Colon (tissue), 2 donors: ENCODE measurements at regions not wholly inside any gene's neighbourhood (a gene's known extent, or its start where the extent isn't known, plus 50 kb on each side); places are given as distances from the start of the nearest gene placed in this dataset.

Experiments used
- FAIRE-seq: peaks from 2 replicates; lab custom pipeline; 2012; peaks lifted over from hg19 to GRCh38; lab: Jason Lieb, UNC
- donor health status: control.
- donor health status: control.

GRCh38 chr15:93709708-93710107 lies 521.7 kb upstream of the MCTP2 start:
- FAIRE-seq = no peak

- FAIRE-seq = no peak
Observed at GRCh38 chr15:93708724-93709445, 522.5 kb upstream of the MCTP2 start.

- FAIRE-seq = no peak
Observed at GRCh38 chr15:93707751-93708150, 523.6 kb upstream of the MCTP2 start.

- no peak for FAIRE-seq
Observed at GRCh38 chr15:93706495-93707292, 524.7 kb upstream of the MCTP2 start.

- no peak for FAIRE-seq
Observed at GRCh38 chr15:93705753-93706455, 525.5 kb upstream of the MCTP2 start.

GRCh38 chr15:93703092-93703739 lies 528.1 kb upstream of the MCTP2 start:
- FAIRE-seq = no peak

GRCh38 chr15:93700051-93700450 lies 531.3 kb upstream of the MCTP2 start:
- no peak for FAIRE-seq

GRCh38 chr15:93694033-93694432 lies 537.3 kb upstream of the MCTP2 start:
- FAIRE-seq = no peak

- FAIRE-seq = no peak
Observed at GRCh38 chr15:93683651-93684050, 547.7 kb upstream of the MCTP2 start.

GRCh38 chr15:93671387-93671943 lies 559.9 kb upstream of the MCTP2 start:
- no peak for FAIRE-seq

GRCh38 chr15:93670931-93671330 lies 560.4 kb upstream of the MCTP2 start:
- FAIRE-seq = no peak

GRCh38 chr15:93664213-93664956 lies 567.0 kb upstream of the MCTP2 start:
- no peak for FAIRE-seq

- no peak for FAIRE-seq
Observed at GRCh38 chr15:93662162-93662885, 569.0 kb upstream of the MCTP2 start.

GRCh38 chr15:93658026-93658816 lies 569.2 kb upstream of the RGMA start:
- FAIRE-seq = no peak

- FAIRE-seq = no peak
Observed at GRCh38 chr15:93656041-93656440, 567.0 kb upstream of the RGMA start.

GRCh38 chr15:93649691-93650235 lies 560.8 kb upstream of the RGMA start:
- no peak for FAIRE-seq

GRCh38 chr15:93646193-93646592 lies 557.2 kb upstream of the RGMA start:
- FAIRE-seq = no peak

GRCh38 chr15:93645594-93645993 lies 556.6 kb upstream of the RGMA start:
- FAIRE-seq = no peak

GRCh38 chr15:93644595-93644994 lies 555.6 kb upstream of the RGMA start:
- FAIRE-seq = no peak
